MM.1S (cell line): ENCODE measurements at regions not wholly inside any gene's neighbourhood (a gene's known extent, or its start where the extent isn't known, plus 50 kb on each side); places are given as distances from the start of the nearest gene placed in this dataset.

Experiments used
- DNase-seq: peaks from one replicate; pipeline ENCODE4 v3.0.0-alpha.2; 2015
- H2AFZ ChIP-seq: fragments of 300-600 bp; sonication (generic); 2 replicates; pipeline ENCODE4 v1.6.0; 2016; ENCODE audit warnings: antibody characterized with exemption, low read length
- H3F3A ChIP-seq: fragments of 300-600 bp; sonication (generic); 2 replicates; pipeline ENCODE4 v1.6.1; 2016; ENCODE audit warnings: mild to moderate bottlenecking, antibody characterized with exemption, low read length, moderate library complexity, mixed read lengths; ENCODE audit not compliant: insufficient read depth
- H3K27ac ChIP-seq: fragments of 300-600 bp; sonication (generic); 2 replicates; pipeline ENCODE4 v1.5.1; 2016; ENCODE audit warnings: mild to moderate bottlenecking, low read length
- H3K27me3 ChIP-seq: fragments of 300-600 bp; sonication (generic); replicated peaks from 2 replicates; pipeline ENCODE4 v1.6.0; 2016; ENCODE audit warnings: low read length; ENCODE audit not compliant: insufficient read depth
- H3K36me3 ChIP-seq: fragments of 300-600 bp; sonication (generic); replicated peaks from 2 replicates; pipeline ENCODE4 v1.6.1; 2016; ENCODE audit warnings: mild to moderate bottlenecking, low read length, mixed read lengths; ENCODE audit not compliant: insufficient read depth
- H3K4me1 ChIP-seq: fragments of 300-600 bp; sonication (generic); 2 replicates; pipeline ENCODE4 v1.6.1; 2016; ENCODE audit warnings: low read length, mixed read lengths
- H3K4me2 ChIP-seq: fragments of 300-600 bp; sonication (generic); 2 replicates; pipeline ENCODE4 v1.6.0; 2016; ENCODE audit warnings: low read depth, low read length
- H3K4me3 ChIP-seq: fragments of 300-600 bp; sonication (generic); 2 replicates; pipeline ENCODE4 v1.5.1; 2016; ENCODE audit warnings: low read length, mixed read lengths
- H3K79me2 ChIP-seq: fragments of 300-600 bp; sonication (generic); 2 replicates; pipeline ENCODE4 v1.6.1; 2016; ENCODE audit warnings: mixed run types, low read length, mixed read lengths
- H3K9ac ChIP-seq: fragments of 300-600 bp; sonication (generic); 2 replicates; pipeline ENCODE4 v1.6.1; 2016; ENCODE audit warnings: low read length, mixed read lengths
- H3K9me2 ChIP-seq: fragments of 300-600 bp; sonication (generic); replicated peaks from 2 replicates; pipeline ENCODE4 v1.6.1; 2016; ENCODE audit warnings: mild to moderate bottlenecking, low read length, mixed read lengths; ENCODE audit not compliant: insufficient read depth
- H3K9me3 ChIP-seq: fragments of 300-600 bp; sonication (generic); replicated peaks from 2 replicates; pipeline ENCODE4 v1.6.1; 2016; ENCODE audit warnings: mild to moderate bottlenecking, low read length, mixed read lengths; ENCODE audit not compliant: insufficient read depth
- H4K20me1 ChIP-seq: fragments of 300-600 bp; sonication (generic); 2 replicates; pipeline ENCODE4 v1.6.1; 2016; ENCODE audit warnings: mild to moderate bottlenecking, low read length, moderate library complexity, mixed read lengths; ENCODE audit not compliant: insufficient read depth
- CTCF ChIP-seq: fragments of 300-600 bp; sonication (generic); IDR thresholded peaks from 2 replicates; pipeline ENCODE4 v1.5.1; 2016; ENCODE audit warnings: antibody characterized with exemption, low read length, mixed read lengths
- EZH2 ChIP-seq: fragments of 300-600 bp; sonication (generic); optimal IDR thresholded peaks from 2 replicates; pipeline ENCODE3; 2017; ENCODE audit warnings: low read depth, mild to moderate bottlenecking, antibody characterized with exemption, low read length, mixed read lengths
- EZH2phosphoT487 ChIP-seq: fragments of 300-600 bp; sonication (generic); IDR thresholded peaks from 2 replicates; pipeline ENCODE4 v1.6.1; 2018; ENCODE audit warnings: antibody characterized with exemption, low read length

- Histone ChIP-seq H3K36me3 (no peaks in the 10 kb centered on the region), H3K27me3 (no peaks in the 10 kb centered on the region), H4K20me1 (no peaks in the 10 kb centered on the region), H3K9me2 (no peaks in the 10 kb centered on the region), H3F3A (no peaks in the 10 kb centered on the region), H3K4me1 (no peaks in the 10 kb centered on the region), H2AFZ (no peak overlapping the region), H3K27ac (no peak overlapping the region), H3K4me2 (no peak overlapping the region), H3K4me3 (no peak overlapping the region), H3K9me3 (no peaks in the 10 kb centered on the region), H3K9ac (no peak overlapping the region), H3K79me2 (no peaks in the 10 kb centered on the region)
- TF ChIP-seq CTCF (no peak), EZH2phosphoT487 (no peak), EZH2 (no peak)
- no peak for DNase-seq
These were observed 354.8 kb downstream of the INSIG2 start for GRCh38 chr2:118442996-118443553.

GRCh38 chr2:118442046-118442445 lies 353.8 kb downstream of the INSIG2 start:
- no peak overlapping the region for H3K9ac ChIP-seq

GRCh38 chr2:118440404-118441098 lies 352.3 kb downstream of the INSIG2 start:
- TF ChIP-seq EZH2phosphoT487 = no peak
- TF ChIP-seq EZH2 = no peak
- TF ChIP-seq CTCF = no peak
- Histone ChIP-seq H3K79me2 (no peaks in the 10 kb centered on the region), H2AFZ (no peak overlapping the region), H3K36me3 (no peaks in the 10 kb centered on the region), H3K4me3 (no peak overlapping the region), H3K9me2 (no peaks in the 10 kb centered on the region), H4K20me1 (no peaks in the 10 kb centered on the region), H3K4me2 (no peak overlapping the region), H3K9ac (no peak overlapping the region), H3K27ac (no peak overlapping the region), H3K4me1 (no peaks in the 10 kb centered on the region), H3K27me3 (no peaks in the 10 kb centered on the region), H3F3A (no peaks in the 10 kb centered on the region), H3K9me3 (no peaks in the 10 kb centered on the region)
- DNase-seq = no peak

More at GRCh38 chr2:118442046-118442445, 353.8 kb downstream of the INSIG2 start:
- Histone ChIP-seq H3K9me3 (no peaks in the 10 kb centered on the region), H3K9me2 (no peaks in the 10 kb centered on the region), H3K4me2 (no peak overlapping the region), H3F3A (no peaks in the 10 kb centered on the region), H3K36me3 (no peaks in the 10 kb centered on the region), H4K20me1 (no peaks in the 10 kb centered on the region), H3K79me2 (no peaks in the 10 kb centered on the region), H3K4me1 (no peaks in the 10 kb centered on the region), H3K4me3 (no peak overlapping the region), H3K27me3 (no peaks in the 10 kb centered on the region), H3K27ac (no peak overlapping the region), H2AFZ (no peak overlapping the region)
- DNase-seq = no peak
- TF ChIP-seq CTCF (no peak), EZH2 (no peak), EZH2phosphoT487 (no peak)
